Natural killer cell (primary cell): ENCODE measurements at regions not wholly inside any gene's neighbourhood (a gene's known extent, or its start where the extent isn't known, plus 50 kb on each side); places are given as distances from the start of the nearest gene placed in this dataset.

Source experiments
- ATAC-seq, 3 donors: fragments of 150-1000 bp in 2 of 3; fragments of 200-7000 bp in 1 of 3; cut with Tn5 transposase; 1 replicate in 1 of 3; 2 replicates in 2 of 3; pipeline ENCODE4 v1.10.0; 2021; ENCODE audit warnings: mild to moderate bottlenecking in 2 of 3, moderate library complexity in 2 of 3
- DNase-seq, 2 donors: peaks; one replicate each; pipeline versions ENCODE4 v3.0.0 to v3.0.0-alpha.2; 2013 to 2021; ENCODE audit warnings: mixed read lengths in 1 of 2
- H3K27ac ChIP-seq: one replicate; pipeline ENCODE4 v1.5.1; 2013; ENCODE audit warnings: mild to moderate bottlenecking, low read length
- H3K27me3 ChIP-seq: one replicate; pipeline ENCODE4 v1.6.1; 2013; ENCODE audit warnings: low read length; ENCODE audit not compliant: control insufficient read depth, insufficient read depth
- H3K36me3 ChIP-seq: one replicate; pipeline ENCODE4 v1.6.1; 2013; ENCODE audit warnings: low read length; ENCODE audit not compliant: control insufficient read depth, insufficient read depth
- H3K4me1 ChIP-seq: one replicate; pipeline ENCODE4 v1.6.1; 2013; ENCODE audit warnings: low read length; ENCODE audit not compliant: control insufficient read depth, insufficient read depth
- H3K4me3 ChIP-seq: one replicate; pipeline ENCODE4 v1.5.1; 2013; ENCODE audit warnings: low read length
- H3K9me3 ChIP-seq: one replicate; pipeline ENCODE4 v1.6.1; 2013; ENCODE audit warnings: low read length; ENCODE audit not compliant: control insufficient read depth, insufficient read depth
- H3K27ac Mint-ChIP-seq, 2 donors: one replicate each; pipeline ENCODE4 v1.8.0; 2022; ENCODE audit warnings: mild to moderate bottlenecking in 2 of 2, mixed read lengths in 2 of 2, moderate library complexity in 1 of 2
- H3K27me3 Mint-ChIP-seq, 2 donors: one replicate each; pipeline ENCODE4 v1.8.0; 2022; ENCODE audit warnings: low read depth in 2 of 2, mixed read lengths in 2 of 2
- H3K36me3 Mint-ChIP-seq: one replicate; pipeline ENCODE4 v1.8.0; 2022; ENCODE audit warnings: mixed read lengths
- H3K4me1 Mint-ChIP-seq, 2 donors: one replicate each; pipeline ENCODE4 v1.8.0; 2022; ENCODE audit warnings: mixed read lengths in 2 of 2
- H3K4me3 Mint-ChIP-seq: one replicate; pipeline ENCODE4 v1.8.0; 2022; ENCODE audit warnings: mild to moderate bottlenecking, moderate library complexity, mixed read lengths
- H3K9me3 Mint-ChIP-seq, 2 donors: one replicate each; pipeline ENCODE4 v1.8.0; 2022; ENCODE audit warnings: mixed read lengths in 2 of 2
- WGBS: methylation state at CpG from one replicate; pipeline ENCODE4 v1.1.7; 2013; ENCODE audit warnings: missing lambda C conversion rate; ENCODE audit not compliant: insufficient coverage; 5-methylcytosine and 5-hydroxymethylcytosine counted together
- intact Hi-C: fragments of 100-400 bp; cut with micrococcal nuclease; formaldehyde crosslinking; loops from one replicate; pipeline ENCODE4 v1.14.2; 2022
- TF ChIP-seq, protein P1 (sequence below): fragments of 200-600 bp; IDR thresholded peaks from one replicate; pipeline ENCODE4 v1.8.0; 2022; ENCODE audit warnings: antibody characterized with exemption

GRCh38 chr6:93550551-93551276, 131.4 kb upstream of the EPHA7 start:
- no peaks in the 10 kb centered on the region for H3K27me3 ChIP-seq
- no peaks in the 10 kb centered on the region for H3K9me3 ChIP-seq
- intact Hi-C loops, result no loop called here
- H3K27me3 Mint-ChIP-seq, result no peaks in the 10 kb centered on the region
- no peak overlapping the region for H3K4me3 Mint-ChIP-seq
- no peak overlapping the region for H3K27ac Mint-ChIP-seq
- no peak overlapping the region for H3K27ac ChIP-seq
- H3K4me1 ChIP-seq, result no peaks in the 10 kb centered on the region
- no peaks in the 10 kb centered on the region for H3K4me1 Mint-ChIP-seq
- H3K4me3 ChIP-seq, result no peak overlapping the region
- no peaks in the 10 kb centered on the region for H3K36me3 ChIP-seq
- no peak for DNase-seq
- H3K36me3 Mint-ChIP-seq, result peaks cover 12% of the 10 kb centered on the region
- H3K9me3 Mint-ChIP-seq, result peaks cover 2 to 10% of the 10 kb centered on the region in 2 donors
- no peak for ATAC-seq
- TF ChIP-seq, protein P1, sequence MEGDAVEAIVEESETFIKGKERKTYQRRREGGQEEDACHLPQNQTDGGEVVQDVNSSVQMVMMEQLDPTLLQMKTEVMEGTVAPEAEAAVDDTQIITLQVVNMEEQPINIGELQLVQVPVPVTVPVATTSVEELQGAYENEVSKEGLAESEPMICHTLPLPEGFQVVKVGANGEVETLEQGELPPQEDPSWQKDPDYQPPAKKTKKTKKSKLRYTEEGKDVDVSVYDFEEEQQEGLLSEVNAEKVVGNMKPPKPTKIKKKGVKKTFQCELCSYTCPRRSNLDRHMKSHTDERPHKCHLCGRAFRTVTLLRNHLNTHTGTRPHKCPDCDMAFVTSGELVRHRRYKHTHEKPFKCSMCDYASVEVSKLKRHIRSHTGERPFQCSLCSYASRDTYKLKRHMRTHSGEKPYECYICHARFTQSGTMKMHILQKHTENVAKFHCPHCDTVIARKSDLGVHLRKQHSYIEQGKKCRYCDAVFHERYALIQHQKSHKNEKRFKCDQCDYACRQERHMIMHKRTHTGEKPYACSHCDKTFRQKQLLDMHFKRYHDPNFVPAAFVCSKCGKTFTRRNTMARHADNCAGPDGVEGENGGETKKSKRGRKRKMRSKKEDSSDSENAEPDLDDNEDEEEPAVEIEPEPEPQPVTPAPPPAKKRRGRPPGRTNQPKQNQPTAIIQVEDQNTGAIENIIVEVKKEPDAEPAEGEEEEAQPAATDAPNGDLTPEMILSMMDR, result no peak

DNA sequence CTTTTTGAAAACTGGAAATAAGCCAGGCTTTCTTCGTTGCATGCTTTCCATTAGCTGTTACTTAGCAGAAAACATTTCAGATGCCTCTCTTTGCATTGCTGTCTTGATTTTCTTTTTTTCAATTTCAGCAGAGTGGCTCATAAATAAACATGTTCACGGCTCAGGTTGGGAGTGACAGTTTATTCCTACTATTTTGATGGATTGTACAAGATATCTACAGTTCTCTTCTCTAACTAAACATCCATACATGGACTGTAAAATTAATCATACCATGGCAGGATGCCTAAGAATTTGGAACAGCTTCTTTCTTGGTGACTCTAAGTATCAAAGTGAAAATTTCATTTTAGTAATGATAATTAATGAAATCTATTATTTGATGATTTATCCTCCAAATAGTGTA, 130.5 kb upstream of the EPHA7 start:
- Histone ChIP-seq H3K4me1 (no peaks in the 10 kb centered on the region), H3K27me3 (no peaks in the 10 kb centered on the region), H3K4me3 (no peak overlapping the region), H3K9me3 (no peaks in the 10 kb centered on the region), H3K27ac (no peak overlapping the region), H3K36me3 (no peaks in the 10 kb centered on the region)
- Mint-ChIP-seq H3K27ac (no peak overlapping the region), H3K4me1 (no peaks in the 10 kb centered on the region), H3K9me3 (peaks cover 5 to 13% of the 10 kb centered on the region in 2 donors), H3K27me3 (no peaks in the 10 kb centered on the region), H3K4me3 (no peak overlapping the region), H3K36me3 (peaks cover 12% of the 10 kb centered on the region)
- TF ChIP-seq, protein P1, result no peak
- WGBS, result 59% methylated on average over 1 of the region's 2 CpGs
- ATAC-seq (no peak), DNase-seq (no peak)
- intact Hi-C loops, result no loop called here

- Histone ChIP-seq H3K9me3 (no peaks in the 10 kb centered on the region), H3K4me1 (no peaks in the 10 kb centered on the region), H3K36me3 (no peaks in the 10 kb centered on the region), H3K27me3 (no peaks in the 10 kb centered on the region), H3K27ac (no peak overlapping the region), H3K4me3 (no peak overlapping the region)
- WGBS, result 75% methylated on average over 5 of the region's 6 CpGs
- no peaks in the 10 kb centered on the region for H3K4me1 Mint-ChIP-seq
- no peaks in the 10 kb centered on the region for H3K36me3 Mint-ChIP-seq
- no peak overlapping the region for H3K27ac Mint-ChIP-seq
- DNase-seq (no peak), ATAC-seq (no peak)
- H3K27me3 Mint-ChIP-seq, result no peaks in the 10 kb centered on the region
- H3K4me3 Mint-ChIP-seq, result no peak overlapping the region
- peaks cover 2 to 7% of the 10 kb centered on the region in 2 donors for H3K9me3 Mint-ChIP-seq
- TF ChIP-seq, protein P1, result no peak
- intact Hi-C loops, result no loop called here
These were observed 105.5 kb upstream of the EPHA7 start for GRCh38 chr6:93524671-93525451.
